ENCODE measurements at regions not wholly inside any gene's neighbourhood (a gene's known extent, or its start where the extent isn't known, plus 50 kb on each side); places are given as distances from the start of the nearest gene placed in this dataset.

GRCh38 chr9:99745085-99745484, 76.6 kb upstream of the NR4A3 start:
- no peaks in the 10 kb centered on the region for H3K36me3 ChIP-seq (ENCODE audit: control insufficient read depth, insufficient read depth, low read length)
- POLR2A ChIA-PET, result no interaction called here
- WGBS (ENCODE audit: insufficient coverage, low coverage, missing lambda C conversion rate), result 0% methylated on average over 4 of the region's 4 CpGs

More at GRCh38 chr9:99745085-99745484, 76.6 kb upstream of the NR4A3 start:
- H3K79me2 ChIP-seq (ENCODE audit: control insufficient read depth, insufficient read depth, low read length), result no peaks in the 10 kb centered on the region
- BruUV-seq (replicated peaks), result no TSS peak
- TF ChIP-seq SMARCC2 (IDR thresholded peaks at IDR 0.05; ENCODE audit: low read depth) (no peak), C11orf30 (IDR thresholded peaks at IDR 0.05; ENCODE audit: low read depth) (no peak), KAT2B (IDR thresholded peaks at IDR 0.05; ENCODE audit: low read depth, low read length) (no peak), ZNF133 (CRISPR knock-in tag; IDR thresholded peaks at IDR 0.05) (no peak), BCLAF1 (IDR thresholded peaks at IDR 0.05; ENCODE audit: borderline replicate concordance in 1 of 2, control insufficient read depth in 1 of 2, low read depth in 2 of 2, low read length in 1 of 2) (no peak), MEF2D (tag; conservative IDR thresholded peaks at IDR 0.05; ENCODE audit: low read depth) (no peak), CBFB (CRISPR knock-in tag; IDR thresholded peaks at IDR 0.05) (no peak), CBX1 (IDR thresholded peaks at IDR 0.05; ENCODE audit: low read depth) (no peak)
- no peak overlapping the region for H2AFZ ChIP-seq (ENCODE audit: low read depth, low read length)
- peaks cover 0 to 5% of the 10 kb centered on the region in 2 experiments; a peak in 2 of 5 replicates for H3K27me3 ChIP-seq (ENCODE audit: control insufficient read depth in 2 of 2, insufficient read depth in 2 of 2, low read length in 2 of 2)
- no peaks in the 10 kb centered on the region for H3K9me1 ChIP-seq (ENCODE audit: control insufficient read depth, insufficient read depth, low read length)
- no peak overlapping the region for H3K9ac ChIP-seq (ENCODE audit: insufficient read depth in 1 of 2, low read depth in 2 of 2, low read length in 2 of 2)
- H3K4me3 ChIP-seq, result no peak overlapping the region
- H3K4me2 ChIP-seq (ENCODE audit: insufficient read depth, low read length), result no peak overlapping the region
- no peaks in the 10 kb centered on the region for H3K9me3 ChIP-seq (replicated peaks; ENCODE audit: control insufficient read depth, insufficient read depth, low read depth, low read length)
- in situ Hi-C loops (cut with MboI), result no loop called here
- intact Hi-C loops (cut with micrococcal nuclease), result no loop called here
- ATAC-seq, result no peak
- no peak for DNase-seq (ENCODE audit: extremely low read depth in 1 of 4, low spot score in 3 of 4)
- CTCF ChIA-PET (ENCODE audit: low intra/inter-chr PET ratio), result no interaction called here
- FAIRE-seq, result no peak
- no peaks in the 10 kb centered on the region for H4K20me1 ChIP-seq (replicated peaks; ENCODE audit: control insufficient read depth, insufficient read depth, low read length)
- no peaks in the 10 kb centered on the region for H3K4me1 ChIP-seq (replicated peaks in 1 of 2; ENCODE audit: control insufficient read depth in 2 of 2, insufficient read depth in 2 of 2, low read length in 2 of 2)
- no peak overlapping the region for H3K27ac ChIP-seq (ENCODE audit: extremely low read depth, low read depth, low read length)
